ENCODE measurements at regions not wholly inside any gene's neighbourhood (a gene's known extent, or its start where the extent isn't known, plus 50 kb on each side); places are given as distances from the start of the nearest gene placed in this dataset.

- TF ChIP-seq, protein P1, sequence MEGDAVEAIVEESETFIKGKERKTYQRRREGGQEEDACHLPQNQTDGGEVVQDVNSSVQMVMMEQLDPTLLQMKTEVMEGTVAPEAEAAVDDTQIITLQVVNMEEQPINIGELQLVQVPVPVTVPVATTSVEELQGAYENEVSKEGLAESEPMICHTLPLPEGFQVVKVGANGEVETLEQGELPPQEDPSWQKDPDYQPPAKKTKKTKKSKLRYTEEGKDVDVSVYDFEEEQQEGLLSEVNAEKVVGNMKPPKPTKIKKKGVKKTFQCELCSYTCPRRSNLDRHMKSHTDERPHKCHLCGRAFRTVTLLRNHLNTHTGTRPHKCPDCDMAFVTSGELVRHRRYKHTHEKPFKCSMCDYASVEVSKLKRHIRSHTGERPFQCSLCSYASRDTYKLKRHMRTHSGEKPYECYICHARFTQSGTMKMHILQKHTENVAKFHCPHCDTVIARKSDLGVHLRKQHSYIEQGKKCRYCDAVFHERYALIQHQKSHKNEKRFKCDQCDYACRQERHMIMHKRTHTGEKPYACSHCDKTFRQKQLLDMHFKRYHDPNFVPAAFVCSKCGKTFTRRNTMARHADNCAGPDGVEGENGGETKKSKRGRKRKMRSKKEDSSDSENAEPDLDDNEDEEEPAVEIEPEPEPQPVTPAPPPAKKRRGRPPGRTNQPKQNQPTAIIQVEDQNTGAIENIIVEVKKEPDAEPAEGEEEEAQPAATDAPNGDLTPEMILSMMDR (IDR thresholded peaks at IDR 0.05 in 2 of 3, conservative IDR thresholded peaks at IDR 0.05 in 1 of 3; ENCODE audit: borderline replicate concordance in 1 of 3, insufficient read depth in 1 of 3, low read depth in 2 of 3, low read length in 2 of 3), result no peak
- no peak for TF ChIP-seq POLR2AphosphoS5 (IDR thresholded peaks at IDR 0.05; ENCODE audit: low read depth, low read length)
- no peak for TF ChIP-seq POLR2A (IDR thresholded peaks at IDR 0.05; ENCODE audit: borderline replicate concordance, extremely low read depth, insufficient read depth, insufficient read length)
- TF ChIP-seq, protein P2, sequence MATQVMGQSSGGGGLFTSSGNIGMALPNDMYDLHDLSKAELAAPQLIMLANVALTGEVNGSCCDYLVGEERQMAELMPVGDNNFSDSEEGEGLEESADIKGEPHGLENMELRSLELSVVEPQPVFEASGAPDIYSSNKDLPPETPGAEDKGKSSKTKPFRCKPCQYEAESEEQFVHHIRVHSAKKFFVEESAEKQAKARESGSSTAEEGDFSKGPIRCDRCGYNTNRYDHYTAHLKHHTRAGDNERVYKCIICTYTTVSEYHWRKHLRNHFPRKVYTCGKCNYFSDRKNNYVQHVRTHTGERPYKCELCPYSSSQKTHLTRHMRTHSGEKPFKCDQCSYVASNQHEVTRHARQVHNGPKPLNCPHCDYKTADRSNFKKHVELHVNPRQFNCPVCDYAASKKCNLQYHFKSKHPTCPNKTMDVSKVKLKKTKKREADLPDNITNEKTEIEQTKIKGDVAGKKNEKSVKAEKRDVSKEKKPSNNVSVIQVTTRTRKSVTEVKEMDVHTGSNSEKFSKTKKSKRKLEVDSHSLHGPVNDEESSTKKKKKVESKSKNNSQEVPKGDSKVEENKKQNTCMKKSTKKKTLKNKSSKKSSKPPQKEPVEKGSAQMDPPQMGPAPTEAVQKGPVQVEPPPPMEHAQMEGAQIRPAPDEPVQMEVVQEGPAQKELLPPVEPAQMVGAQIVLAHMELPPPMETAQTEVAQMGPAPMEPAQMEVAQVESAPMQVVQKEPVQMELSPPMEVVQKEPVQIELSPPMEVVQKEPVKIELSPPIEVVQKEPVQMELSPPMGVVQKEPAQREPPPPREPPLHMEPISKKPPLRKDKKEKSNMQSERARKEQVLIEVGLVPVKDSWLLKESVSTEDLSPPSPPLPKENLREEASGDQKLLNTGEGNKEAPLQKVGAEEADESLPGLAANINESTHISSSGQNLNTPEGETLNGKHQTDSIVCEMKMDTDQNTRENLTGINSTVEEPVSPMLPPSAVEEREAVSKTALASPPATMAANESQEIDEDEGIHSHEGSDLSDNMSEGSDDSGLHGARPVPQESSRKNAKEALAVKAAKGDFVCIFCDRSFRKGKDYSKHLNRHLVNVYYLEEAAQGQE (IDR thresholded peaks at IDR 0.05; ENCODE audit: low read depth), result no peak
- no peak for TF ChIP-seq EZH2phosphoT487 (IDR thresholded peaks at IDR 0.05; ENCODE audit: borderline replicate concordance)
Measured at GRCh38 chr5:67925511-67925910, 290.0 kb upstream of the PIK3R1 start.
